ENCODE measurements at regions not wholly inside any gene's neighbourhood (a gene's known extent, or its start where the extent isn't known, plus 50 kb on each side); places are given as distances from the start of the nearest gene placed in this dataset.

- intact Hi-C loops (cut with micrococcal nuclease) = no loop called here
- Mint-ChIP-seq H3K27ac (ENCODE audit: low read depth, unreplicated experiment) (no peak overlapping the region), H3K36me3 (ENCODE audit: insufficient read depth, unreplicated experiment) (no peaks in the 10 kb centered on the region), H3K9me3 (ENCODE audit: unreplicated experiment) (no peaks in the 10 kb centered on the region), H3K4me1 (ENCODE audit: insufficient read depth, unreplicated experiment) (no peaks in the 10 kb centered on the region), H3K4me3 (ENCODE audit: unreplicated experiment) (no peak overlapping the region), H3K27me3 (ENCODE audit: insufficient read depth, unreplicated experiment) (no peaks in the 10 kb centered on the region)
- ChIA-PET POLR2A (no interaction called here), CTCF (interaction anchor here (0.6 kb wide), 1 partner anchor 216 kb away, joined by 3 read pairs; no protein-coding TSS in a partner anchor)
- DNase-seq (ENCODE audit: unreplicated experiment) = no peak
- no peak for TF ChIP-seq CTCF (IDR thresholded peaks at IDR 0.05; ENCODE audit: unreplicated experiment)
- BruUV-seq (replicated peaks) = no TSS peak
Observed at GRCh38 chr2:211248841-211249240, 692.4 kb downstream of the CPS1 start.

DNA sequence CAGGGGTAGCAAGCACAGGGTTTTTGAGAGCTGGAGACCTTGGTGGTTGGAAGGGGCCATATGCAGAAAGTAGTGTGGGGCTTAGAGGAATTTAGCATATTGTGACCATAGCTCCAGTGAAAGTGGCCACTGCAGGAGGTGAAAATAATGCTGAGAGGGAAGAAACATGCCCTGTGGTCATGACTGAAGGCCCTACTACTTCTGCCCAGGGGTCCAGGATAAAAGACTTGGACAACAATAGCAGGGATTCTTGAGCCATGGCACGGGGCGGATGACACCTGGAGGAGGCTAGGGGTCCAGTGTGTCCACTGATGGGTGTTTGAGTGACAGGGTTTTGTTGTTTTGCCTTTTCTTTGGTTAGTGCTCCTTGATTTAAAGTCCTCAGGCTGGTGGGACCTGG lies 694.6 kb downstream of the CPS1 start:
- no peaks in the 10 kb centered on the region for H3K27me3 Mint-ChIP-seq (ENCODE audit: insufficient read depth, unreplicated experiment)
- no peaks in the 10 kb centered on the region for H3K36me3 Mint-ChIP-seq (ENCODE audit: insufficient read depth, unreplicated experiment)
- CTCF ChIA-PET = interaction anchor here (1.3 kb wide), 1 partner anchor 94 kb away, joined by 3 read pairs; no protein-coding TSS in a partner anchor
- intact Hi-C loops (cut with micrococcal nuclease) = no loop called here
- H3K27ac Mint-ChIP-seq (ENCODE audit: low read depth, unreplicated experiment) = no peak overlapping the region
- POLR2A ChIA-PET = interaction anchor here (0.7 kb wide), 1 partner anchor 157 kb away, joined by 4 read pairs; no protein-coding TSS in a partner anchor
- no peak for TF ChIP-seq CTCF (IDR thresholded peaks at IDR 0.05; ENCODE audit: unreplicated experiment)
- no TSS peak for BruUV-seq (replicated peaks)
- no peaks in the 10 kb centered on the region for H3K4me1 Mint-ChIP-seq (ENCODE audit: insufficient read depth, unreplicated experiment)
- no peaks in the 10 kb centered on the region for H3K9me3 Mint-ChIP-seq (ENCODE audit: unreplicated experiment)
- DNase-seq (ENCODE audit: unreplicated experiment) = no peak
- no peak overlapping the region for H3K4me3 Mint-ChIP-seq (ENCODE audit: unreplicated experiment)

GRCh38 chr2:211258646-211259335 lies 702.4 kb downstream of the CPS1 start:
- DNase-seq (ENCODE audit: unreplicated experiment) = no peak
- no peaks in the 10 kb centered on the region for H3K4me1 Mint-ChIP-seq (ENCODE audit: insufficient read depth, unreplicated experiment)
- POLR2A ChIA-PET = no interaction called here
- CTCF ChIA-PET = no interaction called here
- BruUV-seq (replicated peaks) = no TSS peak
- H3K36me3 Mint-ChIP-seq (ENCODE audit: insufficient read depth, unreplicated experiment) = no peaks in the 10 kb centered on the region
- no peak for TF ChIP-seq CTCF (IDR thresholded peaks at IDR 0.05; ENCODE audit: unreplicated experiment)
- H3K27ac Mint-ChIP-seq (ENCODE audit: low read depth, unreplicated experiment) = no peak overlapping the region
- no peak overlapping the region for H3K4me3 Mint-ChIP-seq (ENCODE audit: unreplicated experiment)
- intact Hi-C loops (cut with micrococcal nuclease) = no loop called here
- peaks cover 17% of the 10 kb centered on the region for H3K9me3 Mint-ChIP-seq (ENCODE audit: unreplicated experiment)
- peaks cover 12% of the 10 kb centered on the region for H3K27me3 Mint-ChIP-seq (ENCODE audit: insufficient read depth, unreplicated experiment)

DNA sequence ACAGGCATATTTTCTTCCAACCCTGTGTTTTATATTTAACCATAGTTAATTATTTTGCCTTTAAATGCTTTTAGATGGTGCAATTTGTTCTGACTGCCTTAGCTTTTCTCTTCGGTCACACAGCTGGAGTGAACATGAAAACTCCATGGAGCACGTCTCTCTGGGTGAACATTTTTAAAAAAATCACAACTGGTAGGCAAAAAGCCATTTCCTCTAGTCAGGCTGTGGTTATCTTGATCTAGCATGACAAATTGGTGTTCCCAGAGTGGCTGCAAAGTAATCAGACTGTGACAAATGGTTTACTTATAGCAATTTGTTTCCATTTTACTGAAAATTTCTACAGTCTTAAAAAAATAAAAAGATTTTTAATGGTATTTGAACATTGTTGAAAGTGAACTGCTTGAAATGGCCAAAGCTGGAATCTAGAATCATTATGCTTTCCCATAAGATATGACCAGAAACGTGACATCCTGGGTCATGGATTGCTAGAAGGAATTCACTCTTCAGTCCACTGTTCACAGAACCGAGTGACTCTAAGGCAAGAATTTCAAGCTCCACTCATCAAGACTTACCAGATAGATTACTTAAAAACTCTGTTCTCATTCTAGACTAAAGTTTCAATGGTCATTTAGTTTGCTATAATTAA lies 703.6 kb downstream of the CPS1 start:
- H3K36me3 Mint-ChIP-seq (ENCODE audit: insufficient read depth, unreplicated experiment) = no peaks in the 10 kb centered on the region
- CTCF ChIA-PET = no interaction called here
- intact Hi-C loops (cut with micrococcal nuclease) = no loop called here
- H3K27me3 Mint-ChIP-seq (ENCODE audit: insufficient read depth, unreplicated experiment) = peaks cover 12% of the 10 kb centered on the region
- no peak overlapping the region for H3K27ac Mint-ChIP-seq (ENCODE audit: low read depth, unreplicated experiment)
- no peak overlapping the region for H3K4me3 Mint-ChIP-seq (ENCODE audit: unreplicated experiment)
- no peak for DNase-seq (ENCODE audit: unreplicated experiment)
- peaks cover 17% of the 10 kb centered on the region for H3K9me3 Mint-ChIP-seq (ENCODE audit: unreplicated experiment)
- H3K4me1 Mint-ChIP-seq (ENCODE audit: insufficient read depth, unreplicated experiment) = no peaks in the 10 kb centered on the region
- POLR2A ChIA-PET = no interaction called here
- no TSS peak for BruUV-seq (replicated peaks)
- TF ChIP-seq CTCF (IDR thresholded peaks at IDR 0.05; ENCODE audit: unreplicated experiment) = no peak

All from MCF 10A (cell line).